Kidney (tissue), 13 donors: ENCODE measurements at regions not wholly inside any gene's neighbourhood (a gene's known extent, or its start where the extent isn't known, plus 50 kb on each side); places are given as distances from the start of the nearest gene placed in this dataset.
A peak's percentile ranks its signal among the peaks of the same experiment; 100 is the strongest.

Experiments
- DNase-seq, 5 donors: peaks; one replicate each; pipeline ENCODE4 v3.0.0-alpha.2; 2013 to 2020
- FAIRE-seq: peaks from 2 replicates; lab custom pipeline; 2012; peaks lifted over from hg19 to GRCh38; lab: Jason Lieb, UNC
- H3K27ac ChIP-seq, 2 donors: one replicate each; pipeline ENCODE4 v1.7.0; 2013; ENCODE audit warnings: low read depth in 2 of 2, low read length in 2 of 2, inconsistent platforms in 1 of 2
- H3K27me3 ChIP-seq: one replicate; pipeline ENCODE4 v1.7.1; 2013; ENCODE audit warnings: low read length, inconsistent platforms; ENCODE audit not compliant: control insufficient read depth, insufficient read depth
- H3K36me3 ChIP-seq, 3 donors: one replicate each; pipeline versions ENCODE4 v1.7.0 to v1.7.1; 2013; ENCODE audit warnings: low read length in 3 of 3, control low read depth in 1 of 3, inconsistent platforms in 1 of 3; ENCODE audit not compliant: insufficient read depth in 3 of 3, control insufficient read depth in 2 of 3
- H3K4me1 ChIP-seq, 3 donors: one replicate each; pipeline versions ENCODE4 v1.7.0 to v1.7.1; 2013; ENCODE audit warnings: low read length in 3 of 3, inconsistent platforms in 1 of 3, low read depth in 1 of 3; ENCODE audit not compliant: control insufficient read depth in 2 of 3, insufficient read depth in 2 of 3
- H3K4me3 ChIP-seq, 3 donors: one replicate each; pipeline versions ENCODE4 v1.7.0 to v1.8.1; 2013; ENCODE audit warnings: low read length in 3 of 3, control low read depth in 1 of 3, inconsistent platforms in 1 of 3
- H3K9ac ChIP-seq, 3 donors: one replicate each; pipeline versions ENCODE4 v1.7.0 to v1.7.1; 2013; ENCODE audit warnings: low read length in 3 of 3, control low read depth in 1 of 3, inconsistent platforms in 1 of 3
- H3K9me3 ChIP-seq, 3 donors: one replicate each; pipeline versions ENCODE4 v1.7.0 to v1.7.1; 2013; ENCODE audit warnings: low read length in 3 of 3, control low read depth in 1 of 3, inconsistent platforms in 1 of 3; ENCODE audit not compliant: control insufficient read depth in 2 of 3, insufficient read depth in 1 of 3
- CTCF ChIP-seq: IDR thresholded peaks from 3 replicates; pipeline ENCODE4 v1.5.1; 2012; ENCODE audit warnings: mild to moderate bottlenecking, moderate library complexity, borderline replicate concordance; ENCODE audit not compliant: insufficient read depth; ENCODE audit errors: extremely low read depth
- intact Hi-C: fragments of 100-400 bp; cut with DNase I; formaldehyde crosslinking; loops from one replicate; pipeline ENCODE4 v1.11.1; 2022
- donor health status: control.
- donor health status: control.
- donor health status: control.
- donor health status: control.
- donor health status: control.
- donor health status: DM: yes; HTN: yes; CAD: no.
- donor health status: Normal renal cell carcinoma (clear cell type).

GRCh38 chr20:51871943-51872342, 69.6 kb upstream of the SALL4 start:
- no peak overlapping the region for H3K9ac ChIP-seq
- no peaks in the 10 kb centered on the region for H3K36me3 ChIP-seq
- H3K9me3 ChIP-seq = no peaks in the 10 kb centered on the region
- no peak for TF ChIP-seq CTCF
- H3K4me1 ChIP-seq = no peaks in the 10 kb centered on the region
- H3K27ac ChIP-seq = no peak overlapping the region
- FAIRE-seq (no peak), DNase-seq (peak in 4 of 5 donors; percentile 71 to 96 (median 86))
- H3K4me3 ChIP-seq = no peak overlapping the region
- no peaks in the 10 kb centered on the region for H3K27me3 ChIP-seq
- intact Hi-C loops = no loop called here

GRCh38 chr20:51869002-51869401, 66.7 kb upstream of the SALL4 start:
- H3K4me3 ChIP-seq = no peak overlapping the region
- FAIRE-seq (no peak), DNase-seq (no peak)
- H3K27me3 ChIP-seq = no peaks in the 10 kb centered on the region
- H3K9ac ChIP-seq = no peak overlapping the region
- H3K27ac ChIP-seq = no peak overlapping the region
- H3K36me3 ChIP-seq = no peaks in the 10 kb centered on the region
- no peaks in the 10 kb centered on the region for H3K4me1 ChIP-seq
- no peak for TF ChIP-seq CTCF
- intact Hi-C loops = no loop called here
- no peaks in the 10 kb centered on the region for H3K9me3 ChIP-seq

- H3K36me3 ChIP-seq = no peaks in the 10 kb centered on the region
- H3K27ac ChIP-seq = no peak overlapping the region
- H3K9ac ChIP-seq = no peak overlapping the region
- TF ChIP-seq CTCF = no peak
- H3K27me3 ChIP-seq = no peaks in the 10 kb centered on the region
- intact Hi-C loops = no loop called here
- no peak overlapping the region for H3K4me3 ChIP-seq
- DNase-seq (peak in 1 of 5 donors; percentile 15), FAIRE-seq (no peak)
- no peaks in the 10 kb centered on the region for H3K4me1 ChIP-seq
- no peaks in the 10 kb centered on the region for H3K9me3 ChIP-seq
Observed at GRCh38 chr20:51867251-51867650, 64.9 kb upstream of the SALL4 start.

GRCh38 chr20:51864967-51865366, 62.6 kb upstream of the SALL4 start:
- no peak for FAIRE-seq
- H3K9me3 ChIP-seq = no peaks in the 10 kb centered on the region

More at GRCh38 chr20:51864967-51865366, 62.6 kb upstream of the SALL4 start:
- H3K4me1 ChIP-seq = no peaks in the 10 kb centered on the region
- no peak overlapping the region for H3K9ac ChIP-seq
- H3K4me3 ChIP-seq = no peak overlapping the region
- H3K27ac ChIP-seq = no peak overlapping the region
- no peaks in the 10 kb centered on the region for H3K27me3 ChIP-seq
- no peaks in the 10 kb centered on the region for H3K36me3 ChIP-seq
- intact Hi-C loops = no loop called here
- TF ChIP-seq CTCF = no peak
- DNase-seq = no peak
